ENCODE measurements at regions not wholly inside any gene's neighbourhood (a gene's known extent, or its start where the extent isn't known, plus 50 kb on each side); places are given as distances from the start of the nearest gene placed in this dataset.

- Histone ChIP-seq H3K9me3 (no peaks in the 10 kb centered on the region), H3K27ac (no peak overlapping the region), H3K4me3 (ENCODE audit: low read depth in 1 of 2, low read length in 1 of 2) (no peak overlapping the region), H3K4me1 (ENCODE audit: control insufficient read depth in 1 of 2, insufficient read depth in 1 of 2, low read depth in 1 of 2, low read length in 1 of 2) (peaks cover 45 to 51% of the 10 kb centered on the region in 2 experiments), H3K27me3 (no peaks in the 10 kb centered on the region), H3K36me3 (peaks cover 3% of the 10 kb centered on the region)
- TF ChIP-seq CTCF (IDR thresholded peaks at IDR 0.05) = no peak
Observed at GRCh38 chr20:50288128-50288623, 97.5 kb downstream of the CEBPB start.

- TF ChIP-seq CTCF (IDR thresholded peaks at IDR 0.05) = no peak
- peaks cover 41 to 47% of the 10 kb centered on the region in 2 experiments for H3K4me1 ChIP-seq (ENCODE audit: control insufficient read depth in 1 of 2, insufficient read depth in 1 of 2, low read depth in 1 of 2, low read length in 1 of 2)
- H3K4me3 ChIP-seq (ENCODE audit: low read depth in 1 of 2, low read length in 1 of 2) = no peak overlapping the region
- H3K9me3 ChIP-seq = no peaks in the 10 kb centered on the region
- peak overlapping the region; percentile 9 for H3K27ac ChIP-seq
- H3K27me3 ChIP-seq = no peaks in the 10 kb centered on the region
- no peaks in the 10 kb centered on the region for H3K36me3 ChIP-seq
Observed at GRCh38 chr20:50289581-50289980, 99.0 kb downstream of the CEBPB start.

- no peak for TF ChIP-seq CTCF (IDR thresholded peaks at IDR 0.05)
- H3K27me3 ChIP-seq = no peaks in the 10 kb centered on the region
- no peak overlapping the region for H3K27ac ChIP-seq
- H3K9me3 ChIP-seq = no peaks in the 10 kb centered on the region
- H3K4me1 ChIP-seq (ENCODE audit: control insufficient read depth in 1 of 2, insufficient read depth in 1 of 2, low read depth in 1 of 2, low read length in 1 of 2) = peaks cover 36 to 43% of the 10 kb centered on the region in 2 experiments
- no peaks in the 10 kb centered on the region for H3K36me3 ChIP-seq
- H3K4me3 ChIP-seq (ENCODE audit: low read depth in 1 of 2, low read length in 1 of 2) = no peak overlapping the region
Observed at GRCh38 chr20:50290112-50290511, 99.5 kb downstream of the CEBPB start.

GRCh38 chr20:50290808-50291207 lies 100.2 kb downstream of the CEBPB start:
- Histone ChIP-seq H3K27ac (no peak overlapping the region), H3K4me3 (ENCODE audit: low read depth in 1 of 2, low read length in 1 of 2) (no peak overlapping the region), H3K4me1 (ENCODE audit: control insufficient read depth in 1 of 2, insufficient read depth in 1 of 2, low read depth in 1 of 2, low read length in 1 of 2) (peaks cover 30 to 36% of the 10 kb centered on the region in 2 experiments), H3K27me3 (no peaks in the 10 kb centered on the region), H3K9me3 (no peaks in the 10 kb centered on the region), H3K36me3 (no peaks in the 10 kb centered on the region)
- no peak for TF ChIP-seq CTCF (IDR thresholded peaks at IDR 0.05)

GRCh38 chr20:50291254-50292078 lies 100.8 kb downstream of the CEBPB start:
- Histone ChIP-seq H3K27ac (peak overlapping the region; percentile 96), H3K4me3 (ENCODE audit: low read depth in 1 of 2, low read length in 1 of 2) (peak overlapping the region; percentile 24 to 34), H3K36me3 (no peaks in the 10 kb centered on the region), H3K27me3 (no peaks in the 10 kb centered on the region), H3K4me1 (ENCODE audit: control insufficient read depth in 1 of 2, insufficient read depth in 1 of 2, low read depth in 1 of 2, low read length in 1 of 2) (peaks cover 33 to 40% of the 10 kb centered on the region in 2 experiments), H3K9me3 (no peaks in the 10 kb centered on the region)
- TF ChIP-seq CTCF (IDR thresholded peaks at IDR 0.05) = no peak
